GM12892 (cell line): ENCODE measurements at regions not wholly inside any gene's neighbourhood (a gene's known extent, or its start where the extent isn't known, plus 50 kb on each side); places are given as distances from the start of the nearest gene placed in this dataset.

ENCODE experiments used
- DNase-seq: peaks from one replicate; pipeline ENCODE4 v3.0.0; 2011; ENCODE audit not compliant: insufficient read length
- FAIRE-seq: peaks from 2 replicates; lab custom pipeline; 2011; peaks lifted over from hg19 to GRCh38; lab: Jason Lieb, UNC
- POLR2A ChIP-seq: IDR thresholded peaks from 2 replicates; pipeline ENCODE4 v1.6.1; 2011; ENCODE audit warnings: low read depth, low read length, control low read depth
- POLR2AphosphoS5 ChIP-seq: IDR thresholded peaks from 2 replicates; pipeline ENCODE4 v1.6.1; 2011; ENCODE audit warnings: low read depth, low read length, control low read depth
- TAF1 ChIP-seq: IDR thresholded peaks from 2 replicates; pipeline ENCODE4 v1.6.1; 2011; ENCODE audit warnings: low read depth, mild to moderate bottlenecking, control low read depth, low read length, borderline replicate concordance

DNA sequence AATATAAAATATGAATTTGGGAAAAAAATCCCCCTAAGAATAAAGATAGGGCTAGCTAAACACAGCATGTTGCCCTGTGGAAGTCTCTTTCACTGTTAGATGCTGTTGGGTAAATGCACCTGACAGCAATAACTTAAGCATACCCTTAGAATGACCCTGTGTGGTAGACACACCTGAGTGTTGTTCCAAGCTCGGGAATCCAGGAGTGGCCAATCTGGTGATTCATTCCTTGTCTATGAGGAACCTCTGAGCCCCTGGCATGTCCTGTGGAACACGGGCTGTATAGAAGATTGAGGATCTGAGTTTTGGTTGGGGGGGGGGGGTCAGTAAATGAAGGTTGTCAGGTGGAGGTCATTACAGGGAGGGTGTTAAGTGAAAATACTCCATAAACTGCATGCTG is 730.0 kb upstream of the IGFBP3 start:
- FAIRE-seq: no peak
- TF ChIP-seq TAF1 (no peak), POLR2A (no peak), POLR2AphosphoS5 (no peak)
- DNase-seq: no peak

DNA sequence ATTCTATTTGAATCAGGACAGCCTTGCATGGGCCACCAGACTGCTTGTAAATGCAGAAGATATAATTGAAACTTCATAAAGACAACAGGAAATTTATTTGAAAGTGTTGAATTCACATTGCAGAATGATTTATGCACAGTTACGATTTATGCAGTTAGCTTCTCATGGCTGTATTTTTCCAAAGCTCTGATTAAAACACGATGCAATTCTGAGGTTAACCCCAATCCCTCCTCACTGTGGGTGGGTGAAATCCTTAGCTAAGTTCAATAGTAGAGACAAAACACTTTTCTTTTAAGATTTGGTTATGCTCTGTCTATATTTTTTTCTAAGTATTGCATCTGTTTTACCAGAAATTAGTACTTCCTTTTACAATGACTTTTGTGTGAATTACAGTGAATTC is 728.8 kb upstream of the IGFBP3 start:
- TF ChIP-seq TAF1 (no peak), POLR2A (no peak), POLR2AphosphoS5 (no peak)
- DNase-seq (no peak), FAIRE-seq (no peak)

DNA sequence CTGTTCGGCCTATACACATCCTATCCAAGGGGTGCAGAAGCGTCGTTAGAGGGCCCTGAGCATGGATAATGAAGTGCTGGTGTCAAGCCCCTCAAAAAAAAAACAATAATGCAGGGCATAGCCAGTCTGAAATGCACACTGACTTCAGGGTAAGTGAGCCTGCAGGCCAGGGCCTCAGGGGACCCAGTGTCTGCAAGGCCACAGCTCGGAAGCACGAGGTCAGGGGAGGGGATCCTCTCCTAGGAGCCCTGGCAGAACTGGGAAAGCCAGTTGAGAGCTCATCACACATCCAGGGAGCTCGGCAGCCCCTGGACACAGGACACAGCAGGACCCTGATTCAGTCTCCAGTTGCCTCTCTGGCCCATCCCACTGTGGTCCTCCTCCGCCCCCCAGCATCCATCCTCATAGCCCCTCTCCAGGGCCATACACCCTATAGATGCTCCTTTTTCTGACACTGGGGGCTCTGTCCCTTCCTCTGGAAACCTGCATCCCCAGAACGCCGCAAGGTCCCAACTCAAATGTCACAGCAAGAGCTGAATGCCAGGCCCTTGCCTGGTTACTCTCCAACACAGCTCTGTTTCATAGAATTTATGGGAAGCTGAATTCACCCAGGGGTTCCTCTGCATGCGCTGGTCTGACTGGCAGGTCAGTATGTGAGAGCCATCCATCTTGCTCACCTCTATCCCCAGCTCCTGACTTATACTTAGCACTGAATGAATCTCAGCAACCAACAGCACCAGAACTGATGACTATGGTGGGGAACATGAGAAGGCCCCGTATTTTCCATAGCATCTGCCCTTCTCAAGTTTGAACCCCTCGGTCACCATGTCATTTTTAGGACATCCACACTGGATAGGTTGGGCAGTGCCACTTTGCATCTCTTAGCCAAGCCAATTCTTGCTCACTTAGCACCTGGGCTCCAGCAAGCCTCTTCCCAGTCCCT is 717.0 kb upstream of the IGFBP3 start:
- no peak for TF ChIP-seq POLR2AphosphoS5
- no peak for TF ChIP-seq POLR2A
- no peak for TF ChIP-seq TAF1
- DNase-seq (no peak), FAIRE-seq (no peak)

DNA sequence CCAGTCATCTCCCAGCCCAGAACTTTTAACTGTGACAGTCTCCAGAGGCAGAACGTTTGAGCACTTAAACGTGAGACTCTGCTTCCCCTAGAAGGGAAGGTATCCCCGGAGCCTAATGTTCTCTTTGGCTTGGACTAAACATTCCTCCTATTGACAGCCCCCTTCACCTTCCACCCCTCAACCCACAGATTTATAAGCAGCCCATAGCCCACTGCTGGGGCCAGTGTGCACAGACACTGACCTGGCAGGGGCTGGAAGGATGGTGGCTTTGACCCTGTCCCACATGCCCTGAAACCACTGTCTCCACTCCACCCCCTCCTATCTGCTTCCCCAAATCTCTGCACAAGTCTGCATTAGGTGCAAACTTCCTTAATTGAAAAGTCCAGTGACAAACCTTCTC is 715.0 kb upstream of the IGFBP3 start:
- DNase-seq (no peak), FAIRE-seq (no peak)
- TF ChIP-seq POLR2AphosphoS5: no peak
- no peak for TF ChIP-seq TAF1
- TF ChIP-seq POLR2A: no peak

DNA sequence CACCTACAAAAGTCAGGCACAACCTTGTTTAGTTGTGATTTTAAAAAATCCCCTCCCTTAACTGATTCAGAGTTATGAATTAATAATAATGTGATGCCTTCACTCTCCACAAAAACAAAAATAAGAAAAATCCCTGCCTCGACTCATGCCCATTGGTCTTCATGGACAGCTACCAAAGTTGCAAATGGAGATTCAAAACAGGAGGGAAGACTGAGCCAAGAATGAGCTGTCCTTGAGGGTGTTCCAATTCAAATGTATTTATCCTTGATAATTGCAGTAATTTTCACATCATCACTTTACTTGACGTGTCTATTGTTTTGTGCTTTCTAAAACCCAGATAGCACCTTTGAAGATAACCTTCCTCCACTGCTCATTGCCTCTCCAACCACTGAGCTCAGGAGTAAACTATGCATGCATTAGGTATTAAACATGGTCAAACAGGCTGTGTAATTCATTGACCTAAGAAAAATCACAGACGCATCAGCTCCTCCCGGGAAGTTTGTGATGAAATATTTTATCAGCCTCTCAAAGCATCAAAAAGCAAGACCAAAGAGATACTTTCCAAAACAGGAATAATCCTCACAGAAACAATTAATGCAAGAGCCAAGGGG is 712.7 kb upstream of the IGFBP3 start:
- FAIRE-seq (no peak), DNase-seq (no peak)
- TF ChIP-seq POLR2A: no peak
- TF ChIP-seq POLR2AphosphoS5: no peak
- no peak for TF ChIP-seq TAF1

DNA sequence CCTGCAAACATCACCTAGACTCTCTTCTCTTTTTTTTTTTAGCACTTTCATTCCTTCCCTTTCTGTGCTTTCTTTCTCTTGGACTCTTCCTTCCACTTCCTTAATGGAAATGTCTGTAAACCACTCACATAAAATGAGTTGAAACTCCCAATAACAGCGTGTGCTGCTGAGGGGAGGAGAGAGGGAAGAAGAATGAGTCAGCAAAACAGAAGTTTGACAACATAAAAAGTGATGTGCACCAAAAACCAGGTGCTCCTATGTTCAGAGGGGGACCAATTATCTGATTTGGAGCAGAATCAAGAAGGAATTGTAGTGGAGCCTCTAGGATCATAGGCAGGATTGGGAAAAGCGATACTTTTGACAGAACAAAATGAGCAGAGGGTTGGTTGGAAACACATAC is 712.1 kb upstream of the IGFBP3 start:
- no peak for TF ChIP-seq POLR2A
- TF ChIP-seq POLR2AphosphoS5: no peak
- FAIRE-seq (no peak), DNase-seq (no peak)

DNA sequence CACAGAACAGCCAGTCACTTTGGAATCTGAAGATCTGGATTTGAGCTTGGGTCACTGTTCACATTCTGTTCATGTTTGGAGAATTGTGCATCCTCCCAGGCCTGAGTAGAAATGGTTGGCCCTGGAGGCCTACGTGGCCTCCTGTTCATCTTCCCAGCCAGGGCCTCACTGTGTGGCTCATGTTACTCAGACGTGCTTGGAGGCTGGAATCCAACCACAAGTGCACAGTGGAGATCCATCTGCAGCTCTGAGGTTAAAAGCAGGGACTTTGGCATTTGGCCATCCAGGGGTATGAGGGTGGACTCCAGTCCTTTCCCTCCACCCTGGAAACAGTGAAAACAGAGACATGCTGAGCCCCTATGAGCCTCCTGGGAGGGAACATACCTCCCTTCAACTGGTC is 709.0 kb upstream of the IGFBP3 start:
- no peak for FAIRE-seq

DNA sequence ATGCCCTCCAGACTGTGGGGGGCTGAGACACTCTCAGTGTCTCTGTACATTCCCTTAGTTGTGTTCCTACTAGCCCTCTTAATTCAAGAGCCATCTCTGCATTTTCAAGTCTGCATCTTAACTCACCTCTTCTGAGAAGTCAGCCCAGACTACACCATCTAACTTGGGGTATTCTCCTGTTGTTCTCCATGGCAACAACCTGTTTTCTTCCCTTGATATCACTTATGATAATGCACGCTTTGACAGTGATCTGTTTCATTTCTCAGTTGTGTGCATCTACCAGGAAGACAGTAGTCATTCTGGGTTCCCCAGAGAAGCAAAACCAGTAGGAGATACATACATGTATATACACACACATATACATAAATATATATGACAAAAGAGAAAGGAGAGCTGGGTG is 707.3 kb upstream of the IGFBP3 start:
- DNase-seq: no peak
- TF ChIP-seq POLR2AphosphoS5: no peak
- no peak for TF ChIP-seq POLR2A
- no peak for TF ChIP-seq TAF1
- no peak for FAIRE-seq

More for the DNA sequence above, 709.0 kb upstream of the IGFBP3 start:
- TF ChIP-seq POLR2AphosphoS5: no peak
- TF ChIP-seq TAF1: no peak
- TF ChIP-seq POLR2A: no peak
- no peak for DNase-seq

DNA sequence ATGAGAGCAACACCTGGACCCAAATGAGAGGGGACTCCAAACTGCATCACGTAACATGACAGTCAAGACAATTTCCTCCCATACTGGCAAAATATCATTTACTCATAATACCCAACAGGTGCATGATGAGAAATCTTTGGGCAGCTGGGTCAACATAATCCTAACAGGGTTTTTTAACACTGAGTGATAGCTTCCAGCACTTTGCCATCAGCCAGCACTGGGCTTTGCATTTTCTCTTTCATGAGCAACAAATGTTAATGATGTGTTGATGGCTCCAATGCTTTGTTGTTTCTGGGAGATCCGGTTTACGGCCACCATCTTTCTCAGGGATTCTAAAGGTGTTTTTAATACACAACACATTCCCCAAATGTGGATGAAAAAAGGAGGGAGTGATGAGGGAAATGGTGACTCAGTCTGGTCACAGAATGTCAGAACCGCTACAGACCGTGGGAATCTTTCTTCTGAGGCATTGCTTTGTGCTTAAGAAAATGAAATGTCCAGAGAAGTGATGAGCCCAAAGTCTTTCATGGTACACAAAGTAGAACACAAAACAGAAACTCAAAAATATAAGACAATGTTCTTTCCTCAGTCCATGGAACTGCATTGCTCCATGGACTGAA is 705.7 kb upstream of the IGFBP3 start:
- no peak for DNase-seq
- TF ChIP-seq TAF1: no peak
- no peak for TF ChIP-seq POLR2AphosphoS5
- TF ChIP-seq POLR2A: no peak

DNA sequence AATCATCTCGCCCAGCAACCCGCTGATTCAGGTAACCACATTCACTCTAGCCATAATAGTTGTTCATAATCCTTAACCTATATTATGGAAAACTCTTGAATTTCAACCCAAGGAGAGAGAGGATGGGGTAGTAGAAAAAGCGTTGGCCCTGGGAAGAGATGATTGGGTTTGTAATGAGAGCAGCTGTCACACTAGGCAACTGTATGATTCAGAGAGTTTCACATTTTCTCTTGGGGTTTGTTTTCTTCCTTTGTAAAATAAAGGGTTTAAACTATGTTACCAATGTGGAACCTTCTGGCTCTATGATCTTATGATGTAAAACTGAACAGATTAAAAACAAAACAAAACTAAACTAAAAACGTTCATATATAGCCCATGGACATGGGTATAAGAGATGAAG is 705.2 kb upstream of the IGFBP3 start:
- FAIRE-seq (no peak), DNase-seq (no peak)
- TF ChIP-seq POLR2AphosphoS5 (no peak), POLR2A (no peak), TAF1 (no peak)

More for the DNA sequence above, 705.7 kb upstream of the IGFBP3 start:
- FAIRE-seq: no peak

DNA sequence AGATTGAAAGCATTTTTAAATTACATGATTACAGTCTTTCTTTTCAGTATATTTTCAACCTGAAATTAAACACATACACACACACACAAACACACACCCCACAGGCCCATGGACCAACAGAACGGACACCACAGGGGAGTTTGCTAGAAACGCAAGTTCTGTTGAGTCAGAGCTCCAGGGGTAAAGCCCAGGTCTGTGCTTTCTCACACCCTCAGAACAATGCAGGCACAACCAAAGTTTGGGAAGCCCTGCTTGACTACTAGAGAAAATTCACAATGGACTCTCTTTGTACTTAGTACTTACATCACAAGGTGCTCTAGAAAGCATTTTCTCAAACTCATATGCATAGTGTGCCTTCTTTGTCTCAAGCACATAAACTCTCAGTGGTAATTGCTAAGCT is 704.0 kb upstream of the IGFBP3 start:
- TF ChIP-seq POLR2A: no peak
- TF ChIP-seq POLR2AphosphoS5: no peak
- no peak for TF ChIP-seq TAF1
- FAIRE-seq: no peak
- no peak for DNase-seq

DNA sequence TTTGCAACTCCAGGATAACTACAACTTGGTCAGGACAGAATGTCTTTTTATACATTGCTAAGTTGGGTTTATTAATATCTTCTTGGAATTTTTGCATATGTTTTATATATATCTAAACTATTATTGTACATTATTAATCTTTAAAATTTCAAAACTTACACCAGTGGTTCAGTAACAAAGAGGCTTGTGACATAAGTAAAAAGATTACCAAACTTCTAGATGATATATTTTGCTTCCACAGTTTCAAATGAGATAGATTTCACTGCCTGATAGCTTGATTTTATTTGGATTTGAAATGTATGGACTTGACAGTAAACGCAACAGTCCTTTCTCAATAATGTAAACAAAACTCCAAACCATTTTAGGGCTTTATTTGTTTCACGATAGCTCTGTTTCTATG is 701.2 kb upstream of the IGFBP3 start:
- FAIRE-seq: no peak
- DNase-seq: no peak
- TF ChIP-seq POLR2A (no peak), POLR2AphosphoS5 (no peak)
